ENCODE measurements at regions not wholly inside any gene's neighbourhood (a gene's known extent, or its start where the extent isn't known, plus 50 kb on each side); places are given as distances from the start of the nearest gene placed in this dataset.

- Histone ChIP-seq H3K4me3 (ENCODE audit: low read depth, low read length) (no peak overlapping the region), H3K27me3 (ENCODE audit: control insufficient read depth, insufficient read depth, low read length) (no peaks in the 10 kb centered on the region), H3K36me3 (ENCODE audit: control insufficient read depth, insufficient read depth, low read length) (no peaks in the 10 kb centered on the region)
- DNase-seq (ENCODE audit: low read depth): no peak
- no peak for TF ChIP-seq CTCF (IDR thresholded peaks at IDR 0.05; ENCODE audit: insufficient read depth, low read length, poor library complexity, severe bottlenecking)
Measured at GRCh38 chr10:44262551-44263251, 122.2 kb downstream of the CXCL12 start.

GRCh38 chr10:44261710-44262455 is 123.0 kb downstream of the CXCL12 start:
- TF ChIP-seq CTCF (IDR thresholded peaks at IDR 0.05; ENCODE audit: insufficient read depth, low read length, poor library complexity, severe bottlenecking): no peak
- no peaks in the 10 kb centered on the region for H3K36me3 ChIP-seq (ENCODE audit: control insufficient read depth, insufficient read depth, low read length)
- DNase-seq (ENCODE audit: low read depth): no peak
- H3K4me3 ChIP-seq (ENCODE audit: low read depth, low read length): no peak overlapping the region
- no peaks in the 10 kb centered on the region for H3K27me3 ChIP-seq (ENCODE audit: control insufficient read depth, insufficient read depth, low read length)

- Histone ChIP-seq H3K4me3 (ENCODE audit: low read depth, low read length) (no peak overlapping the region), H3K27me3 (ENCODE audit: control insufficient read depth, insufficient read depth, low read length) (no peaks in the 10 kb centered on the region), H3K36me3 (ENCODE audit: control insufficient read depth, insufficient read depth, low read length) (no peaks in the 10 kb centered on the region)
- DNase-seq (ENCODE audit: low read depth): no peak
- TF ChIP-seq CTCF (IDR thresholded peaks at IDR 0.05; ENCODE audit: insufficient read depth, low read length, poor library complexity, severe bottlenecking): no peak
Measured at GRCh38 chr10:44261296-44261695, 123.6 kb downstream of the CXCL12 start.

GRCh38 chr10:44260286-44260928 is 124.5 kb downstream of the CXCL12 start:
- H3K4me3 ChIP-seq (ENCODE audit: low read depth, low read length): no peak overlapping the region
- DNase-seq (ENCODE audit: low read depth): no peak
- TF ChIP-seq CTCF (IDR thresholded peaks at IDR 0.05; ENCODE audit: insufficient read depth, low read length, poor library complexity, severe bottlenecking): no peak
- no peaks in the 10 kb centered on the region for H3K36me3 ChIP-seq (ENCODE audit: control insufficient read depth, insufficient read depth, low read length)
- H3K27me3 ChIP-seq (ENCODE audit: control insufficient read depth, insufficient read depth, low read length): no peaks in the 10 kb centered on the region

- Histone ChIP-seq H3K36me3 (ENCODE audit: control insufficient read depth, insufficient read depth, low read length) (no peaks in the 10 kb centered on the region), H3K27me3 (ENCODE audit: control insufficient read depth, insufficient read depth, low read length) (no peaks in the 10 kb centered on the region), H3K4me3 (ENCODE audit: low read depth, low read length) (no peak overlapping the region)
- no peak for TF ChIP-seq CTCF (IDR thresholded peaks at IDR 0.05; ENCODE audit: insufficient read depth, low read length, poor library complexity, severe bottlenecking)
- no peak for DNase-seq (ENCODE audit: low read depth)
Measured at GRCh38 chr10:44259090-44259874, 125.6 kb downstream of the CXCL12 start.

Measured in kidney epithelial cell (primary cell).